HG03439 (cell line): ENCODE measurements at regions not wholly inside any gene's neighbourhood (a gene's known extent, or its start where the extent isn't known, plus 50 kb on each side); places are given as distances from the start of the nearest gene placed in this dataset.

ENCODE experiments used
- ATAC-seq: cut with Tn5 transposase; IDR thresholded peaks from one replicate; pipeline ENCODE4 v1.9.1; 2021; ENCODE audit warnings: mild to moderate bottlenecking, moderate library complexity; ENCODE audit not compliant: unreplicated experiment

- no peak for ATAC-seq
These were observed 329.1 kb upstream of the NFIA start for GRCh38 chr1:60753036-60753900.

GRCh38 chr1:60751306-60751705, 331.1 kb upstream of the NFIA start:
- no peak for ATAC-seq

GRCh38 chr1:60747353-60747752, 335.0 kb upstream of the NFIA start:
- no peak for ATAC-seq

GRCh38 chr1:60746278-60746791, 336.0 kb upstream of the NFIA start:
- ATAC-seq = no peak

- no peak for ATAC-seq
These were observed 336.9 kb upstream of the NFIA start for GRCh38 chr1:60745484-60745883.

GRCh38 chr1:60742339-60742738, 340.0 kb upstream of the NFIA start:
- no peak for ATAC-seq

GRCh38 chr1:60740154-60740553, 342.2 kb upstream of the NFIA start:
- ATAC-seq = no peak

- no peak for ATAC-seq
These were observed 342.6 kb upstream of the NFIA start for GRCh38 chr1:60739729-60740128.

GRCh38 chr1:60732977-60733401, 349.4 kb upstream of the NFIA start:
- ATAC-seq = no peak

- no peak for ATAC-seq
These were observed 351.0 kb upstream of the NFIA start for GRCh38 chr1:60731321-60731720.

GRCh38 chr1:60727552-60727951, 354.8 kb upstream of the NFIA start:
- ATAC-seq = no peak

- no peak for ATAC-seq
These were observed 365.9 kb upstream of the NFIA start for GRCh38 chr1:60716472-60716871.

GRCh38 chr1:60715970-60716369, 366.4 kb upstream of the NFIA start:
- ATAC-seq = no peak

- ATAC-seq = no peak
These were observed 372.9 kb upstream of the NFIA start for GRCh38 chr1:60709426-60709825.

GRCh38 chr1:60705026-60705425, 377.3 kb upstream of the NFIA start:
- ATAC-seq = no peak

GRCh38 chr1:60703155-60703554, 379.2 kb upstream of the NFIA start:
- no peak for ATAC-seq

GRCh38 chr1:60699325-60699724, 383.0 kb upstream of the NFIA start:
- no peak for ATAC-seq

GRCh38 chr1:60697204-60697994, 385.0 kb upstream of the NFIA start:
- ATAC-seq = no peak

GRCh38 chr1:60696512-60696911, 385.8 kb upstream of the NFIA start:
- ATAC-seq = no peak

- no peak for ATAC-seq
These were observed 386.6 kb upstream of the NFIA start for GRCh38 chr1:60695716-60696171.

- no peak for ATAC-seq
These were observed 387.4 kb upstream of the NFIA start for GRCh38 chr1:60694980-60695379.

GRCh38 chr1:60692031-60692430, 390.3 kb upstream of the NFIA start:
- no peak for ATAC-seq
